NCI-H1092 (cell line): ENCODE measurements at regions not wholly inside any gene's neighbourhood (a gene's known extent, or its start where the extent isn't known, plus 50 kb on each side); places are given as distances from the start of the nearest gene placed in this dataset.

Experiments used
- DNase-seq: peaks from one replicate; lab custom pipeline; 2025; lab: John Stamatoyannopoulos, UW

- DNase-seq, result no peak
Observed at GRCh38 chr21:28235169-28235895, 757.3 kb downstream of the LTN1 start.

- no peak for DNase-seq
Observed at GRCh38 chr21:28234326-28234725, 758.4 kb downstream of the LTN1 start.

GRCh38 chr21:28233536-28234220 lies 759.0 kb downstream of the LTN1 start:
- DNase-seq, result no peak

GRCh38 chr21:28230559-28230958 lies 762.1 kb downstream of the LTN1 start:
- no peak for DNase-seq

GRCh38 chr21:28229814-28230213 lies 762.9 kb downstream of the LTN1 start:
- no peak for DNase-seq

- DNase-seq, result no peak
Observed at GRCh38 chr21:28228636-28228995, 764.1 kb downstream of the LTN1 start.

- no peak for DNase-seq
Observed at GRCh38 chr21:28227881-28228635, 764.6 kb downstream of the LTN1 start.

- no peak for DNase-seq
Observed at GRCh38 chr21:28226563-28226962, 766.1 kb downstream of the LTN1 start.

GRCh38 chr21:28224191-28224726 lies 768.4 kb downstream of the LTN1 start:
- no peak for DNase-seq

GRCh38 chr21:28221984-28222383 lies 770.7 kb downstream of the LTN1 start:
- DNase-seq, result no peak

- DNase-seq, result no peak
Observed at GRCh38 chr21:28220680-28221079, 772.0 kb downstream of the LTN1 start.

- DNase-seq, result no peak
Observed at GRCh38 chr21:28216976-28217523, 775.6 kb downstream of the LTN1 start.

GRCh38 chr21:28215214-28215954 lies 777.3 kb downstream of the LTN1 start:
- DNase-seq, result no peak

GRCh38 chr21:28214786-28215185 lies 777.9 kb downstream of the LTN1 start:
- DNase-seq, result no peak

- DNase-seq, result no peak
Observed at GRCh38 chr21:28213261-28213660, 779.4 kb downstream of the LTN1 start.

- no peak for DNase-seq
Observed at GRCh38 chr21:28212061-28212460, 780.6 kb downstream of the LTN1 start.

GRCh38 chr21:28207436-28208173 lies 785.1 kb downstream of the LTN1 start:
- no peak for DNase-seq

GRCh38 chr21:28200726-28201125 lies 792.0 kb downstream of the LTN1 start:
- DNase-seq, result no peak

GRCh38 chr21:28196981-28197380 lies 795.7 kb downstream of the LTN1 start:
- no peak for DNase-seq

- no peak for DNase-seq
Observed at GRCh38 chr21:28193189-28193588, 799.5 kb downstream of the LTN1 start.

GRCh38 chr21:28186604-28187003 lies 806.1 kb downstream of the LTN1 start:
- no peak for DNase-seq
